H9 (cell line): ENCODE measurements at regions not wholly inside any gene's neighbourhood (a gene's known extent, or its start where the extent isn't known, plus 50 kb on each side); places are given as distances from the start of the nearest gene placed in this dataset.

Experiments
- DNase-seq: peaks from one replicate; pipeline ENCODE4 v3.0.0-alpha.2; 2017
- H2AFZ ChIP-seq: one replicate; pipeline ENCODE4 v1.6.1; 2013; ENCODE audit warnings: mild to moderate bottlenecking, low read length, control low read depth, moderate library complexity
- H2AK5ac ChIP-seq: 2 replicates; pipeline ENCODE4 v1.6.1; 2013; ENCODE audit warnings: low read length, control low read depth, mixed read lengths; ENCODE audit not compliant: insufficient read length
- H2BK120ac ChIP-seq: one replicate; pipeline ENCODE4 v1.6.1; 2013; ENCODE audit warnings: low read depth, mild to moderate bottlenecking, low read length, control low read depth, inconsistent platforms; ENCODE audit not compliant: poor library complexity, severe bottlenecking
- H2BK12ac ChIP-seq: 2 replicates; pipeline ENCODE4 v1.6.1; 2013; ENCODE audit warnings: low read length, control low read depth, mixed read lengths, low read depth; ENCODE audit not compliant: insufficient read length
- H2BK15ac ChIP-seq: 2 replicates; pipeline ENCODE4 v1.6.1; 2013; ENCODE audit warnings: low read depth, low read length, control low read depth
- H2BK20ac ChIP-seq: one replicate; pipeline ENCODE4 v1.6.1; 2013; ENCODE audit warnings: low read depth, mild to moderate bottlenecking, low read length, control low read depth, inconsistent platforms; ENCODE audit not compliant: poor library complexity, severe bottlenecking
- H2BK5ac ChIP-seq: 2 replicates; pipeline ENCODE4 v1.6.1; 2013; ENCODE audit warnings: low read length, control low read depth, mixed read lengths; ENCODE audit not compliant: insufficient read length
- H3K14ac ChIP-seq: 2 replicates; pipeline ENCODE4 v1.6.1; 2013; ENCODE audit warnings: low read length, control low read depth; ENCODE audit not compliant: insufficient read depth
- H3K18ac ChIP-seq: 2 replicates; pipeline ENCODE4 v1.6.1; 2013; ENCODE audit warnings: low read depth, mild to moderate bottlenecking, mixed read lengths, low read length, control low read depth; ENCODE audit not compliant: insufficient read length
- H3K23ac ChIP-seq: 2 replicates; pipeline ENCODE4 v1.6.1; 2013; ENCODE audit warnings: low read length, control low read depth, mixed read lengths, low read depth; ENCODE audit not compliant: insufficient read length
- H3K23me2 ChIP-seq: 2 replicates; pipeline ENCODE4 v1.6.1; 2013; ENCODE audit warnings: low read depth, mild to moderate bottlenecking, mixed read lengths, low read length, control low read depth; ENCODE audit not compliant: insufficient read length, poor library complexity, severe bottlenecking
- H3K27ac ChIP-seq: 2 replicates; pipeline ENCODE4 v1.5.1; 2013; ENCODE audit warnings: low read length, control low read depth, mixed read lengths, low read depth; ENCODE audit not compliant: insufficient read length
- H3K27me3 ChIP-seq: 2 replicates; pipeline ENCODE4 v1.6.1; 2013; ENCODE audit warnings: low read length, control low read depth, inconsistent platforms; ENCODE audit not compliant: insufficient read depth
- H3K4ac ChIP-seq: 2 replicates; pipeline ENCODE4 v1.6.1; 2013; ENCODE audit warnings: low read depth, mild to moderate bottlenecking, control low read depth, inconsistent platforms, low read length, moderate library complexity
- H3K4me1 ChIP-seq: 2 replicates; pipeline ENCODE4 v1.6.1; 2013; ENCODE audit warnings: low read length, control low read depth, inconsistent platforms; ENCODE audit not compliant: insufficient read depth
- H3K4me2 ChIP-seq: 2 replicates; pipeline ENCODE4 v1.6.1; 2013; ENCODE audit warnings: low read length, control low read depth, mixed read lengths; ENCODE audit not compliant: insufficient read length, insufficient read depth
- H3K56ac ChIP-seq: 2 replicates; pipeline ENCODE4 v1.6.1; 2013; ENCODE audit warnings: low read depth, mild to moderate bottlenecking, mixed read lengths, low read length, control low read depth; ENCODE audit not compliant: insufficient read length
- H3K79me1 ChIP-seq: 2 replicates; pipeline ENCODE4 v1.6.1; 2013; ENCODE audit warnings: low read depth, mild to moderate bottlenecking, moderate library complexity, low read length, control low read depth, inconsistent platforms; ENCODE audit not compliant: insufficient read depth, poor library complexity, severe bottlenecking
- H3K79me2 ChIP-seq: 2 replicates; pipeline ENCODE4 v1.6.1; 2013; ENCODE audit warnings: low read length, control low read depth, inconsistent platforms; ENCODE audit not compliant: insufficient read depth
- H3K9ac ChIP-seq: 2 replicates; pipeline ENCODE4 v1.6.1; 2013; ENCODE audit warnings: low read length, control low read depth, mixed read lengths; ENCODE audit not compliant: insufficient read length; ENCODE audit errors: extremely low read depth
- H3K9me3 ChIP-seq: one replicate; pipeline ENCODE4 v1.6.1; 2013; ENCODE audit warnings: low read depth, low read length, inconsistent platforms; ENCODE audit not compliant: control insufficient read depth
- H3T11ph ChIP-seq: one replicate; pipeline ENCODE4 v1.6.1; 2013; ENCODE audit warnings: mild to moderate bottlenecking, low read length, control low read depth, inconsistent platforms
- H4K20me1 ChIP-seq: one replicate; pipeline ENCODE4 v1.6.1; 2013; ENCODE audit not compliant: control insufficient read depth, insufficient read length, insufficient read depth
- H4K5ac ChIP-seq: 2 replicates; pipeline ENCODE4 v1.6.1; 2013; ENCODE audit warnings: low read depth, mild to moderate bottlenecking, mixed read lengths, low read length, control low read depth; ENCODE audit not compliant: insufficient read length
- H4K8ac ChIP-seq: replicated peaks from 2 replicates; pipeline ENCODE4 v1.6.1; 2013; ENCODE audit warnings: low read length, control low read depth, mixed read lengths, low read depth; ENCODE audit not compliant: insufficient read length
- H4K91ac ChIP-seq: 2 replicates; pipeline ENCODE4 v1.6.1; 2013; ENCODE audit warnings: low read depth, mild to moderate bottlenecking, moderate library complexity, mixed read lengths, low read length, control low read depth; ENCODE audit not compliant: insufficient read length
- H3K27ac Mint-ChIP-seq, 3 experiments: 2 replicates in 2 of 3; 3 replicates in 1 of 3; pipeline ENCODE4 v1.8.0; 2020 to 2021; ENCODE audit warnings: mixed read lengths in 3 of 3, mild to moderate bottlenecking in 1 of 3, moderate library complexity in 1 of 3
- H3K27me3 Mint-ChIP-seq: 2 replicates; pipeline ENCODE4 v1.8.0; 2021; ENCODE audit warnings: low read depth, mild to moderate bottlenecking, moderate library complexity, mixed read lengths
- H3K36me3 Mint-ChIP-seq, 3 experiments: 2 replicates in 2 of 3; 3 replicates in 1 of 3; pipeline ENCODE4 v1.8.0; 2020 to 2021; ENCODE audit warnings: low read depth in 3 of 3, mixed read lengths in 3 of 3; ENCODE audit not compliant: insufficient read depth in 1 of 3
- H3K4me1 Mint-ChIP-seq, 2 experiments: 2 replicates each; pipeline ENCODE4 v1.8.0; 2020; ENCODE audit warnings: mixed read lengths in 2 of 2
- H3K4me3 Mint-ChIP-seq, 2 experiments: 2 replicates in 1 of 2; 3 replicates in 1 of 2; pipeline ENCODE4 v1.8.0; 2020 to 2021; ENCODE audit warnings: mild to moderate bottlenecking in 2 of 2, mixed read lengths in 2 of 2, moderate library complexity in 1 of 2
- H3K9me3 Mint-ChIP-seq, 2 experiments: 2 replicates in 1 of 2; 3 replicates in 1 of 2; pipeline ENCODE4 v1.8.0; 2020; ENCODE audit warnings: mild to moderate bottlenecking in 2 of 2, mixed read lengths in 2 of 2, moderate library complexity in 1 of 2
- CTCF ChIP-seq: fragments of 200-600 bp; sonication (generic); conservative IDR thresholded peaks from 3 replicates; pipeline ENCODE4 v1.8.0; 2021; ENCODE audit warnings: antibody characterized with exemption, mild to moderate bottlenecking
- WGBS: extraction: QIAGEN DNeasy Blood & Tissue Kit; methylation state at CpG from one replicate; pipeline ENCODE4 v1.1.7; 2013; ENCODE audit warnings: missing lambda C conversion rate, low lambda C conversion rate, mixed read lengths; ENCODE audit not compliant: insufficient read length; ENCODE audit errors: extremely low coverage; 5-methylcytosine and 5-hydroxymethylcytosine counted together

- Mint-ChIP-seq H3K27ac (peak overlapping the region; percentile 95 to 98 (median 97)), H3K4me1 (peaks cover 43 to 49% of the 10 kb centered on the region in 2 experiments), H3K9me3 (no peaks in the 10 kb centered on the region; a peak in 2 of 5 replicates), H3K4me3 (peak overlapping the region; percentile 53 to 69), H3K27me3 (peaks cover 25% of the 10 kb centered on the region), H3K36me3 (no peaks in the 10 kb centered on the region; a peak in 1 of 7 replicates)
- Histone ChIP-seq H3K23ac (no peak overlapping the region), H3K9ac (no peak overlapping the region), H2BK120ac (no peak overlapping the region), H4K5ac (no peak overlapping the region), H2AK5ac (no peak overlapping the region), H3K27ac (peak overlapping the region; percentile 22), H3K4me1 (peaks cover 7% of the 10 kb centered on the region; the same call in 1 of the 2 replicates), H3K18ac (peak overlapping the region; percentile 86), H3K4ac (no peak overlapping the region), H3K79me1 (no peaks in the 10 kb centered on the region), H3K79me2 (no peaks in the 10 kb centered on the region), H3K27me3 (no peaks in the 10 kb centered on the region), H4K20me1 (no peaks in the 10 kb centered on the region), H3K4me2 (peak overlapping the region; percentile 12), H4K91ac (no peak overlapping the region), H3K14ac (peak overlapping the region; percentile 72; the same call in 1 of the 2 replicates), H2BK20ac (no peak overlapping the region), H2BK15ac (no peak overlapping the region), H3K9me3 (no peaks in the 10 kb centered on the region), H3K56ac (no peak overlapping the region), H3T11ph (no peak overlapping the region), H3K23me2 (no peaks in the 10 kb centered on the region), H2BK5ac (no peak overlapping the region), H2AFZ (no peak overlapping the region), H2BK12ac (no peak overlapping the region), H4K8ac (no peak overlapping the region)
- TF ChIP-seq CTCF: no peak
- DNase-seq: peak; percentile 95
- WGBS: no CpG with 5 or more reads among the region's 40 CpGs
These were observed 162.5 kb upstream of the TBL1XR1 start for GRCh38 chr3:177359593-177360357.
